Right atrium auricular region (tissue), 2 donors: ENCODE measurements at regions not wholly inside any gene's neighbourhood (a gene's known extent, or its start where the extent isn't known, plus 50 kb on each side); places are given as distances from the start of the nearest gene placed in this dataset.

Experiments
- DNase-seq: peaks from one replicate; pipeline ENCODE4 v3.0.0-alpha.2; 2019; ENCODE audit warnings: low spot score
- H3K27ac ChIP-seq, 2 donors: fragments of 200-600 bp; sonication (generic); 1 replicate in 1 of 2; 2 replicates in 1 of 2; pipeline ENCODE4 v1.5.1; 2016 to 2019
- H3K27me3 ChIP-seq, 2 donors: fragments of 200-600 bp; sonication (generic); one replicate each; pipeline versions ENCODE4 v1.5.1 to v1.6.0; 2017 to 2019
- H3K36me3 ChIP-seq: fragments of 200-600 bp; sonication (generic); one replicate; pipeline ENCODE4 v1.5.1; 2016
- H3K4me1 ChIP-seq, 2 donors: fragments of 200-600 bp; sonication (generic); one replicate each; pipeline versions ENCODE4 v1.5.1 to v1.6.0; 2017 to 2019
- H3K4me3 ChIP-seq, 2 donors: fragments of 200-600 bp; sonication (generic); 1 replicate in 1 of 2; 2 replicates in 1 of 2; pipeline ENCODE4 v1.5.1; 2017 to 2019; ENCODE audit warnings: mild to moderate bottlenecking in 1 of 2, moderate library complexity in 1 of 2
- H3K9me3 ChIP-seq, 2 donors: fragments of 200-600 bp; sonication (generic); one replicate each; pipeline ENCODE4 v1.5.1; 2019
- CTCF ChIP-seq, 2 donors: fragments of 200-600 bp; sonication (generic); IDR thresholded peaks; one replicate each; pipeline ENCODE4 v1.5.1; 2019; ENCODE audit warnings: antibody characterized with exemption in 2 of 2

GRCh38 chr6:128724738-128725137 is 158.2 kb upstream of the LAMA2 start:
- no peak for DNase-seq
- Histone ChIP-seq H3K36me3 (no peaks in the 10 kb centered on the region), H3K27me3 (no peaks in the 10 kb centered on the region), H3K9me3 (no peaks in the 10 kb centered on the region), H3K4me3 (no peak overlapping the region), H3K27ac (no peak overlapping the region), H3K4me1 (no peaks in the 10 kb centered on the region)
- no peak for TF ChIP-seq CTCF (IDR thresholded peaks at IDR 0.05)

- H3K4me1 ChIP-seq: no peaks in the 10 kb centered on the region
- no peaks in the 10 kb centered on the region for H3K36me3 ChIP-seq
- H3K9me3 ChIP-seq: no peaks in the 10 kb centered on the region
- DNase-seq: no peak
- no peak for TF ChIP-seq CTCF (IDR thresholded peaks at IDR 0.05)
- no peaks in the 10 kb centered on the region for H3K27me3 ChIP-seq
- H3K4me3 ChIP-seq: no peak overlapping the region
- no peak overlapping the region for H3K27ac ChIP-seq
Observed at GRCh38 chr6:128723667-128724066, 159.3 kb upstream of the LAMA2 start.

- TF ChIP-seq CTCF (IDR thresholded peaks at IDR 0.05): no peak
- Histone ChIP-seq H3K36me3 (no peaks in the 10 kb centered on the region), H3K9me3 (no peaks in the 10 kb centered on the region), H3K27me3 (no peaks in the 10 kb centered on the region), H3K4me3 (no peak overlapping the region), H3K4me1 (no peaks in the 10 kb centered on the region), H3K27ac (no peak overlapping the region)
- no peak for DNase-seq
Observed at GRCh38 chr6:128720891-128721290, 162.0 kb upstream of the LAMA2 start.

GRCh38 chr6:128719786-128720185 is 163.2 kb upstream of the LAMA2 start:
- Histone ChIP-seq H3K27ac (no peak overlapping the region), H3K4me1 (no peaks in the 10 kb centered on the region), H3K36me3 (no peaks in the 10 kb centered on the region), H3K4me3 (no peak overlapping the region), H3K27me3 (no peaks in the 10 kb centered on the region), H3K9me3 (no peaks in the 10 kb centered on the region)
- no peak for DNase-seq
- TF ChIP-seq CTCF (IDR thresholded peaks at IDR 0.05): no peak

- H3K9me3 ChIP-seq: no peaks in the 10 kb centered on the region
- no peak overlapping the region for H3K27ac ChIP-seq
- H3K36me3 ChIP-seq: no peaks in the 10 kb centered on the region
- TF ChIP-seq CTCF (IDR thresholded peaks at IDR 0.05): no peak
- no peaks in the 10 kb centered on the region for H3K27me3 ChIP-seq
- no peak overlapping the region for H3K4me3 ChIP-seq
- no peak for DNase-seq
- H3K4me1 ChIP-seq: peaks cover 0 to 5% of the 10 kb centered on the region in 2 donors
Observed at GRCh38 chr6:128713461-128713860, 169.5 kb upstream of the LAMA2 start.

- Histone ChIP-seq H3K36me3 (no peaks in the 10 kb centered on the region), H3K4me3 (no peak overlapping the region), H3K27me3 (no peaks in the 10 kb centered on the region), H3K27ac (no peak overlapping the region), H3K9me3 (no peaks in the 10 kb centered on the region), H3K4me1 (peaks cover 0 to 5% of the 10 kb centered on the region in 2 donors)
- TF ChIP-seq CTCF (IDR thresholded peaks at IDR 0.05): no peak
- no peak for DNase-seq
Observed at GRCh38 chr6:128712898-128713297, 170.0 kb upstream of the LAMA2 start.
